SJCRH30 (cell line): ENCODE measurements at regions not wholly inside any gene's neighbourhood (a gene's known extent, or its start where the extent isn't known, plus 50 kb on each side); places are given as distances from the start of the nearest gene placed in this dataset.
"Not testable (repeated sequence)": the region's sequence is repeated elsewhere in the genome, so short reads cannot be mapped to it uniquely, and the experiment has no call there.

Experiments
- DNase-seq, 2 experiments: peaks; one replicate each; pipeline ENCODE4 v3.0.0-alpha.2; 2015 to 2020
- H3K27ac ChIP-seq: fragments of 250-450 bp; sonication (Bioruptor Pico); 2 replicates; pipeline ENCODE4 v1.5.1; 2020; ENCODE audit warnings: mild to moderate bottlenecking, moderate library complexity
- H3K27me3 ChIP-seq: fragments of 250-450 bp; sonication (Bioruptor Pico); 2 replicates; pipeline ENCODE4 v1.5.1; 2020; ENCODE audit warnings: mild to moderate bottlenecking, moderate library complexity
- H3K36me3 ChIP-seq: fragments of 250-450 bp; sonication (Bioruptor Pico); 2 replicates; pipeline ENCODE4 v1.5.1; 2020; ENCODE audit warnings: mild to moderate bottlenecking, moderate library complexity
- H3K4me1 ChIP-seq: fragments of 250-450 bp; sonication (Bioruptor Pico); 2 replicates; pipeline ENCODE4 v1.5.1; 2020; ENCODE audit warnings: mild to moderate bottlenecking, moderate library complexity
- H3K4me3 ChIP-seq: fragments of 250-450 bp; sonication (Bioruptor Pico); 2 replicates; pipeline ENCODE4 v1.5.1; 2020; ENCODE audit warnings: mild to moderate bottlenecking, moderate library complexity
- H3K9me3 ChIP-seq: fragments of 250-450 bp; sonication (Bioruptor Pico); replicated peaks from 2 replicates; pipeline ENCODE4 v1.5.1; 2020; ENCODE audit warnings: mild to moderate bottlenecking, moderate library complexity

DNA sequence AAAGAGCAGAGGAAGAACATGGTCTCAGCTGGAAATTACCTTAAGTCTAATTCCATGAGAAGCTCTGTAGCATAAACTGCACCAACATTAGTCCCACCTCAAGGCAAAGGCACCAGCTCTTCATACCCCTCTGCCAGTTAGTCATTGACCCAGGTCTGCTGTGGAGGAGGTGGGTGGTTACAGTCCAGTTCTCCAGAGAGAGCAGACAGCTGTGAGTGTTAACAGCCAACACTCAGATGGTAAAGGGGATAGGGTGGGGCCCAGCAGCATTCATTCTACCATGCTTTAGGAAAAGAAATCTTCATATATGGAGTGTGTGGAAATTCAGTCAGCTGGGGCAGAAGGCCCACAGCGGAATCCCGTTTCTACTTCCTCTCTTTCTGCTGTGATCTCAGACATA lies 159.7 kb upstream of the FBXO11 start:
- no peak for DNase-seq

DNA sequence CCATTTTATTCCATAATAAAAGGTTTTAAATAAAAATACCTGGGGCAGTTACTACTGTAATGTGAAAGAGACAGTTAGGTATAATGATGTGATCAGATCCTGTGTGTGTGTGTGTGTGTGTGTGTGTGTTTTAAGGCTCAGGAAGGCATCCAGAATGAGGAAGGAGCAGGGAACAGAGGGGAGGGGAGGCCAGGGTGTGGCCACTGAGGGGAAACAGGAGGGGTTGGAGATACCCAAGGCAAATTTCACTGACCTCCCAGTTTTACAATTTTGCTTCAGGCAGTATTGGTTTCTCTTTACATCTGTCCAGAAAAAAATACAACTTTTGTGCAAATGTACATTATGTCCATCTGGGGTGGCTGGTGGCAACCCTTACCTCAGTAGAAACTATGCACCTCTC lies 163.5 kb upstream of the FBXO11 start:
- DNase-seq: no peak
- no peak overlapping the region for H3K4me3 ChIP-seq
- H3K9me3 ChIP-seq: no peaks in the 10 kb centered on the region
- H3K36me3 ChIP-seq: no peaks in the 10 kb centered on the region
- no peak overlapping the region for H3K27ac ChIP-seq
- no peaks in the 10 kb centered on the region for H3K27me3 ChIP-seq
- H3K4me1 ChIP-seq: peaks cover 3% of the 10 kb centered on the region; the same call in 1 of the 2 replicates

More for the DNA sequence above, 159.7 kb upstream of the FBXO11 start:
- H3K9me3 ChIP-seq: no peaks in the 10 kb centered on the region; the same call in 1 of the 2 replicates
- no peak overlapping the region for H3K4me3 ChIP-seq
- no peaks in the 10 kb centered on the region for H3K27me3 ChIP-seq
- no peaks in the 10 kb centered on the region for H3K36me3 ChIP-seq
- no peak overlapping the region for H3K27ac ChIP-seq
- H3K4me1 ChIP-seq: no peaks in the 10 kb centered on the region

DNA sequence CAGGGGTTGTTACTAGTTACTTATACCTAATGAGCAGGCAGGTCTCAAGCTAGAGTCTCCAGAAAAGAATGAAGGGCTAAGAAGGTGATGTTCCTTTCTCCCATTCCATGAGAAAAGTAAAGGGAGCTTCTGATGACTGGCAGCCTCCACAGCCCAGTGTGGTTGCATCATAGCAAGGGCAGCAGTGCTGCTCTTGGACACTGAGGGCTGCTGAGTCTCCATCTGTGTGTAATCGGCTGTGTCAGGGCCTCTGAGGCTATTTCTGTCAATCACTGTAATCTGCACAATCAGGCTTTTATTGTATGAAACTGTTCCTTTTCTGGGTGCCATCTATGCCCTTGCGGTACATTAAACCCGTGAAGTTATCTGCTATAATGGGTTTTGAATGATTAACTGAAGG lies 164.1 kb upstream of the FBXO11 start:
- no peak for DNase-seq

DNA sequence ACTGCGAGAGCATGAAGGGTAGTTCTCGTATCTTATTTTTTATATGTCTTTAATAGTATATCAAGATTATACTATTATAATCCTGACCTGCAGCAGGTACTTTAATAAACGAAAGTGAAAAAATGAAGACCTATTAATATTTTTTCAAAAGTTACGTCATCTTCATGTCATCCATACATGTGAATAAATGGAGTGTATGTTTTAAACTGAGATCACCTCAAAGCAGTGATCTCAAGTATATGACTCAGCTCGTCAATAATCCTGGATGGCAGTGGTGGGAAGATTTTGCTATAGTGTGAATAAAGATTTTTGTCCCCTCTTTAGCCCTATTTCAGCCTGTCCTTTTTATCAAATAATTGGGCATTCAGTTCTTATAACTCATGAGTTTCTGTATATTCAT lies 166.3 kb upstream of the FBXO11 start:
- H3K27ac ChIP-seq: no peak overlapping the region
- no peaks in the 10 kb centered on the region for H3K9me3 ChIP-seq
- no peaks in the 10 kb centered on the region for H3K36me3 ChIP-seq
- no peak for DNase-seq
- no peaks in the 10 kb centered on the region for H3K27me3 ChIP-seq
- no peak overlapping the region for H3K4me3 ChIP-seq
- H3K4me1 ChIP-seq: peaks cover 3% of the 10 kb centered on the region; the same call in 1 of the 2 replicates

More for the DNA sequence above, 164.1 kb upstream of the FBXO11 start:
- Histone ChIP-seq H3K9me3 (no peaks in the 10 kb centered on the region), H3K36me3 (no peaks in the 10 kb centered on the region), H3K4me3 (no peak overlapping the region), H3K27ac (no peak overlapping the region), H3K4me1 (peaks cover 3% of the 10 kb centered on the region; the same call in 1 of the 2 replicates), H3K27me3 (no peaks in the 10 kb centered on the region)

DNA sequence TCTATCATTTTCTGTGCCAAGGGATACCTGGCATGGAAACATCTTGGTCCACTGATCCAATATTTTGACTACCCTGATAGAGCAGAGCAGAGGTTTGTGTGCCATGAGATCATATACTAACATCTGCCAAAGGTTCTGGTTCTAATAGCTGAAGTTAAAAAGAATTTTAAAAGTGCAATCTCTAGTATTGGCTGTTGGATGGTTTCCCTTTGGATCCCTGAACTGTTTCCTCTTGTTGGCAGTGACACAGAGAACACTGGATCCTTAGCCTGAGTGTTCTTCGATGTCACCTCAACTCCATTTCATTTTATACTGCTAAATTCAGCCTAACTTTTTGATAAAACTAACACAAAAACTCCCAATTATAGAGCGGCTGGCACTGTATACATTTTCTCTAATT lies 169.3 kb upstream of the FBXO11 start:
- Histone ChIP-seq H3K4me1 (peaks cover 3% of the 10 kb centered on the region; the same call in 1 of the 2 replicates), H3K27me3 (peaks cover 1% of the 10 kb centered on the region), H3K27ac (no peak overlapping the region), H3K36me3 (no peaks in the 10 kb centered on the region), H3K9me3 (no peaks in the 10 kb centered on the region), H3K4me3 (no peak overlapping the region)
- no peak for DNase-seq

DNA sequence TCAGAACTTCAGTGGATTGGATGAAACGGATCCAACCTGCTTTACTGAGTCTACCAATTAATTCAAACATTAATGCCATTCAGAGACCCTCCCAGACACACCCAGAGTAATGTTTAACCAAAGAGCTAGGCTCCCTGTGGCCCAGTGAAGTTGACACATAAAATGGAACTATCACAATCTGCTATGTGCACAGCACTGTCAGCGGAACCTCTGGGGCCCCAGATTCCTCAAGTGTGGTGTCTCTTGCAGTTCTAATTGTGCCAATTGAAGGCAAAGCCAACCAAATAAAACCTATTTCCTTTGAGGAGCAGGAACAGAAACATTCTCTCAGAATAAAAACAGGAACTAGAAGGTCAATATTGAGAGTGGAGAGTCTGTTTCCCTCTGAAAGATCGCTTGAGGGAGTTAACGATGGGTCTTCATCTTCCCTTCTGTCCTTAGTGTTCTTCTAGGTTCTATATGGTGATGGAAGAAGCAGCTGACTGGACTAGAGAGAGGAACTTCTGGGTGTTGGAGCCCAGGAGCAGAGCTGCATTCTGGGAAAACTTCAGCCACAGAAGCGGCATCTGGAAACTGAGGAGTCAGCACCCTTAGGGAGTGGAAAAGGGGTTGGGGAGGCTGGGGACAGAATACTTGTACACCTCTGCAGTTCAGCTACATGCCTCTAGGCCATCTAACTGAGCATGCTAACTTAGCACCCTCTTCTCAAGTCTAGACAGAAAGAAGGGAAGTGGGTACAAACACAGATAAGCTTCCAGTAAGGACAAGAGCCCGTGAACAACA lies 174.4 kb upstream of the FBXO11 start:
- H3K27me3 ChIP-seq: peaks cover 11% of the 10 kb centered on the region
- no peak overlapping the region for H3K27ac ChIP-seq
- DNase-seq: no peak
- H3K36me3 ChIP-seq: no peaks in the 10 kb centered on the region
- no peaks in the 10 kb centered on the region for H3K9me3 ChIP-seq
- no peaks in the 10 kb centered on the region for H3K4me1 ChIP-seq
- H3K4me3 ChIP-seq: no peak overlapping the region

DNA sequence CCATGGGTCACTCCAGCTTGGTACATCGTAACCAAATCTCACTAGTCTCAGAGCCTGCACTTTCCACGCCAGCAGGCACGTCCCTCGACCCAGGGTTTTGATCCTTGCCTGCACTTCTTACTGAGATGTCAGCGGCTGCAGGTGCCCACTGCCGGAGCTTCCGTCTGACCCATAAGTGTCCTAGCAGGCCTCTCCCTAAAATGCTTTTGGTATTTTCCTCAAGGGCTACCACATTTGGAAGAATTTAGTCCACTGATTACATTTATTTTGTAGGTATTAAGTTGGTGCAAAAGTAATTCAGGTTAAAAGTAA lies 175.0 kb upstream of the FBXO11 start:
- Histone ChIP-seq H3K9me3 (no peaks in the 10 kb centered on the region), H3K4me1 (no peaks in the 10 kb centered on the region), H3K36me3 (no peaks in the 10 kb centered on the region), H3K27ac (no peak overlapping the region), H3K27me3 (peaks cover 11% of the 10 kb centered on the region), H3K4me3 (no peak overlapping the region)
- no peak for DNase-seq

DNA sequence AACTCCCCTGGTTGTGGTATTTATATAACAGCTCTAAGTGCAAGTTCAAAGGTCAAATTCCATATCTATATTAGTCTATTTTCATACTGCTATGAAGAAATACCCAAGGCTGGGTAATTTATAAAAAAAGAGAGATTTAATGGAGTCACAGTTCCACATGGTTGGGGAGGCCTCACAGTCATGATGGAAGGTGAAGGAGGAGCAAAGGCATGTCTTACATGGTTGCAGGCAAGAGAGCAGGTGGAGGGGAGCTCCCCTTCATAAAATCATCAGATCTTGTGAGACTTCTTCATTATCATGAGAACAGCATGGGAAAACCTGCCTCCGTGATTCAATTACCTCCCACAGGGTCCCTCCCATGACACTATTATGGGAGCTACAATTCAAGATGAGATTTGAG lies 179.6 kb upstream of the FBXO11 start:
- Histone ChIP-seq H3K36me3 (no peaks in the 10 kb centered on the region), H3K27me3 (peaks cover 8% of the 10 kb centered on the region; the same call in 1 of the 2 replicates), H3K4me3 (no peak overlapping the region), H3K27ac (no peak overlapping the region), H3K9me3 (peaks cover 3% of the 10 kb centered on the region; the same call in 1 of the 2 replicates), H3K4me1 (no peaks in the 10 kb centered on the region)
- DNase-seq: no peak

DNA sequence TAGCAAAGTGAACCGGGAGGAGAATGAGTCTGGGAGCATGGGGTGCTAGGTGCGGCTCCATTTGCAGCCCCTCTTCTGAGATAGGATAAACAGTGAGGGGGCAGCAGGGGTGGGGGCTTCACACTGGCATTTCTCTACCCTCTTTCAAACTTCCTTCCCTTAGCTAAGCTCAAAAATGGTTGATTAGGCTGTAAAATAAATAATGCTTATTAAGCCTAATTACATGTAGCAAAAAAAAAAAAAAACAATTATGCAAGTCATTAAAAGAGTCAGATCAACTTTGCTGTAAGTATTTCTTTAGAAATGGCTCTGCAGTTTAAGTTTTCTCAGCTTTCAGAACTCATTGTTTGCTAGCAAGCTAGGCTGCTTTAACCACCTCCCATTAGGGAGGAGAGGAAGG lies 182.7 kb upstream of the FBXO11 start:
- DNase-seq: no peak
- H3K4me3 ChIP-seq: no peak overlapping the region

DNA sequence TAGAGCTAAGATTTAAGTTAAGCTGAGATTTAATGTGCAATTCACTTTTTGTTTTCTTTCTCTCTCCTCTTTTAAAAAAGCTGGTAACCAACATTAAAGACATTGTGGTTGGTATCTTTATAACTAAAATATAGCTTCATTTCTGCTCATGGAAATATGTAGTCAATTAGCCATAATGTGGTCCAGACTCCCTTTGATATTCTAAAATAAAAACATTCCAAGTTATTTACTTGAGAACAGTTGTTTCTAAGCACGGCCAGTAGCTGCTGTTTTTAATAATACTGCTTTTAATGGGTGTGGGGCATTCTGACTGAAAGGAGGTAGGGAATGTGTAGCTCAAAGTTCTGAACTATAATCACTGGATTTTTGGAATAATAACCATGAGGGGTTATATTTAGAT lies 183.3 kb upstream of the FBXO11 start:
- Histone ChIP-seq H3K36me3 (no peaks in the 10 kb centered on the region), H3K4me1 (no peaks in the 10 kb centered on the region), H3K27me3 (0 out of 2 replicates have a peak, but pooled peaks cover 1% of the 10 kb centered on the region), H3K27ac (no peak overlapping the region), H3K4me3 (no peak overlapping the region), H3K9me3 (peaks cover 10% of the 10 kb centered on the region; the same call in 1 of the 2 replicates)
- DNase-seq: no peak

More for the DNA sequence above, 182.7 kb upstream of the FBXO11 start:
- H3K36me3 ChIP-seq: no peaks in the 10 kb centered on the region
- H3K27ac ChIP-seq: no peak overlapping the region
- peaks cover 10% of the 10 kb centered on the region; the same call in 1 of the 2 replicates for H3K9me3 ChIP-seq
- H3K27me3 ChIP-seq: 0 out of 2 replicates have a peak, but pooled peaks cover 4% of the 10 kb centered on the region
- H3K4me1 ChIP-seq: no peaks in the 10 kb centered on the region

DNA sequence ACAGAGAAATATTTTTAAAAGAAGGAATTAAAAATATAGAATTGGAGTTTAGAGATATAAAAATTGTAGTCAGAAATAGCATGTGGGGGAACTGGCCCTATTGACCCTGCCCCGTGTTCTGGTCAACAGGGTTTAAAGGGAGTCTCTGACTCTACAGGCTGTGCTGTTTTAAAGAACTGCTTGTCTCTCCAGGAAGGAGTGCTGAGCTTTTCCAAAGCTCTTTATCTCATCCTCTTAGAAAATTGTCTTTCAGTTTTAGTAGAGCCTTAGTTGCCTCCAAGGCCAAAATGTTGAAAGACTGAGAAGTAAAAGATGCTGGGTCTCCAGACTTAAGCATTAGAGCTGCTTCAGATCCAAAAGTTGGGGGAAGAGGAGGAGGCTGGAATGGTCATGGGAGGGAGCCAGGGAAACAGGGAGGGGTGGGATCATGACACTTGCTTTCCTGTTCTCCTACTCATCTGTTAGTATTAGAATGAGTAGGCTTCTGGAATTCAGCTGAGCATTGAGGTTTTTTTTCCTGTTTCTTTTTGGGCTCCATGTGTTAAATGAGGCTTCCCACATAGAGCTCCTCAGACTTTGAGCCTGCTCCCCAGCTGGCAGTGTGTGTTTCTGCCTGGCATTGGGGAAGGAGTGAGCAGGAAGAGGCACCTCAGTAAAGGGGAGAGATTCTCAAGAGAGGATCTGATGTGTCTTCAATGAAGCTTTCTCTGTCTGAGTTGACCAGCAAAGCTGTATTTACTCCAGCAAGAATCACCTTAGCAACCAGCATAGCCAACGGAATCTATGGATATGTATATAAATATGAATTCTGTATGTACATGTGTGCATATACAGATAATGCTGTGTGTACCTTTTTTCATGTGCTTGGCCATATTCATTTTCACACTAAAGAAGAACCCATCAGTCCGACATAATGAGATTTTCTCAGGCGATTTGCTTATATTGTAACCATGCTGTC lies 186.8 kb upstream of the FBXO11 start:
- no peaks in the 10 kb centered on the region for H3K36me3 ChIP-seq
- no peaks in the 10 kb centered on the region for H3K4me1 ChIP-seq
- no peak overlapping the region for H3K4me3 ChIP-seq
- H3K9me3 ChIP-seq: peaks cover 10% of the 10 kb centered on the region; the same call in 1 of the 2 replicates
- DNase-seq: no peak
- H3K27me3 ChIP-seq: no peaks in the 10 kb centered on the region
- H3K27ac ChIP-seq: no peak overlapping the region

DNA sequence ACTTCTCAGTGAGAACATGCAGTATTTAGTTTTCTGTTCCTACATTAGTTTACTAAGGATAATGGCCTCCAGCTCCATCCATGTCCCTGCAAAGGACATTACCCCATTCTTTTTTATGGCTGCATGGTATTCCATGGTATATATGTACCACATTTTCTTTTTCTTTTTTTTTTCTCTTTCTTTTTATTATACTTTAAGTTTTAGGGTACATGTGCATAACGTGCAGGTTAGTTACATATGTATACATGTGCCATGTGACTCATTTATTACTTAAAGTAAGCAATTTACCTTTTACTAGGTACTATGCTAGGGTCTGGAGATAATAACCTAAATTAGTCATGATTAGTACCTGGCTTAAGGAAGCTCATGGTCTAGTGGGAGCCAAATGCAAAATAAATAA lies 190.5 kb upstream of the FBXO11 start:
- H3K36me3 ChIP-seq, H3K27me3 ChIP-seq, DNase-seq, H3K4me3 ChIP-seq, H3K4me1 ChIP-seq, H3K9me3 ChIP-seq, H3K27ac ChIP-seq: not testable (repeated sequence)

DNA sequence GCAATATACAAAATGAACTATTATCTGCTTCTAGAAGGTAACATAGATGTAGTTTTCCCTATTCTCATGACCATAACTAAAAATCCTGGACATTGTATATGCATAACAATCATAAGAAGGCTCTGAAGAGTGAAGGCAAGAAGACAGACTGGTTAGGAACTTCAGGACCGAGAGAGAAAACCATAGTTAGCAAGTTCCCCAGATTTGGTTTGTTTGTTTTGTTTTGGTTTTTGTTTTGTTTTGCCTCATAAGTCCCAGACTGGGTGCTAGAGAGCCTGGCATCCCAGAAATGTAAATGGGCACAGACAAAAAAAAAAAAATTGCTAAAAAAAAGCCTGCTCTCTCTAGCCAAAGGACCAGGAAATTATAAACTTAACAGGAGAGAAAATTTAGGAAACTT lies 192.2 kb upstream of the FBXO11 start:
- no peak overlapping the region for H3K27ac ChIP-seq
- H3K27me3 ChIP-seq: no peaks in the 10 kb centered on the region
- no peaks in the 10 kb centered on the region; the same call in 1 of the 2 replicates for H3K9me3 ChIP-seq
- no peaks in the 10 kb centered on the region for H3K36me3 ChIP-seq
- no peak overlapping the region for H3K4me3 ChIP-seq
- no peak for DNase-seq
- no peaks in the 10 kb centered on the region for H3K4me1 ChIP-seq

DNA sequence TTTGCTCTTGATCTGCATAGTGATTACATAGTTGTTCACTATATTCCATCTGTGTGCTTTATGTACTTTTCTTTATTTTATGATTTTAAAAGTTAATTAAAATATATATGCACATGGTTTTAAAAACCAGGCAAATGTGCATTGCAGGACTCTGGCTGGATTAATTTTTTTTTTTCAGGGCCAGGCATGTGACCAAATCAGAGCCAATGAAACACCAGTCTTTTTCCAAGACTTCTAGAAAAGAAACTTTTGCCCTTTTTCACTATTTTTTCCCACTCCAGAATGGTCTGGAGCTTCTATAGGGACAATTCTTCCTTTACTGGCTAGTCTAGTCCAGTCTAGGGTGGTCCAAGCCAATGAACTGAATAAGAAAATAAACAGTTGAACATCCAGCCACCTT lies 198.1 kb upstream of the FBXO11 start:
- H3K4me3 ChIP-seq: no peak overlapping the region
- no peaks in the 10 kb centered on the region for H3K36me3 ChIP-seq
- H3K4me1 ChIP-seq: peaks cover 9% of the 10 kb centered on the region; the same call in 1 of the 2 replicates
- H3K9me3 ChIP-seq: no peaks in the 10 kb centered on the region; the same call in 1 of the 2 replicates
- H3K27ac ChIP-seq: no peak overlapping the region
- H3K27me3 ChIP-seq: no peaks in the 10 kb centered on the region
- no peak for DNase-seq

DNA sequence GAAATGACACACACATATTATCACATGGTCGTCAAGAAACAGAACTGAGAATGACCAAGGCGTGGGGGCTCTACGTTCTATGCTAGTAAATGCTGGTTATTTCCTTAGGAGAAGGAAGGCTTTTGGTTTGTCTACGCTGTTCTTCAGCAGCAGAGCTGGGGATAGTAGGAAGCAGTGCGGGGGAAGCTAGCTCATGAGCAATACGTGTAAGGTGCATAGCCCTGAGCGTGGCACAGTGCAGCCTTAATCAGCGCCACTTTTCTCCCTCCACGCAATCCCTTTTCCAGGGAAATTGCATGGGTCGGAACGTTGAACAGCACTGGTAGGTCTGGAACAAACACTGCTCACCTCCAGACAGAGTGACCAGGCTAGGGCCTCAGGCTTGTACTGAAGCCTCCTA lies 199.6 kb upstream of the FBXO11 start:
- H3K4me1 ChIP-seq: peaks cover 9% of the 10 kb centered on the region; the same call in 1 of the 2 replicates
- no peaks in the 10 kb centered on the region for H3K27me3 ChIP-seq
- no peak overlapping the region for H3K27ac ChIP-seq
- no peak overlapping the region for H3K4me3 ChIP-seq
- no peaks in the 10 kb centered on the region for H3K9me3 ChIP-seq
- no peak for DNase-seq
- H3K36me3 ChIP-seq: no peaks in the 10 kb centered on the region
